H1 (cell line): ENCODE measurements at regions not wholly inside any gene's neighbourhood (a gene's known extent, or its start where the extent isn't known, plus 50 kb on each side); places are given as distances from the start of the nearest gene placed in this dataset.

Experiments
- CTCF ChIA-PET: fragments of 300-600 bp; sonication (Branson Sonifier 250); formaldehyde crosslinking; loops from one replicate; lab custom pipeline; 2021; ENCODE audit not compliant: partially characterized antibody; lab: Charles Lee
- POLR2A ChIA-PET: fragments of 300-600 bp; sonication (Branson Sonifier 250); formaldehyde crosslinking; loops from one replicate; lab custom pipeline; 2021; ENCODE audit warnings: inconsistent platforms; ENCODE audit not compliant: partially characterized antibody; lab: Charles Lee
- DNase-seq, 2 experiments: peaks; one replicate each; pipeline versions ENCODE4 v3.0.0 to v3.0.0-alpha.2; 2010 to 2022; ENCODE audit warnings: low spot score in 2 of 2, low read depth in 1 of 2, mixed read lengths in 1 of 2
- FAIRE-seq: peaks from 2 replicates; lab custom pipeline; 2011; peaks lifted over from hg19 to GRCh38; lab: Jason Lieb, UNC
- H2AFZ ChIP-seq: 2 replicates; pipeline ENCODE4 v1.8.1; 2012; ENCODE audit warnings: low read length, inconsistent platforms
- H2AK5ac ChIP-seq: 2 replicates; pipeline ENCODE4 v1.6.1; 2013; ENCODE audit warnings: low read depth, low read length
- H2BK120ac ChIP-seq: replicated peaks from 2 replicates; pipeline ENCODE3; 2013; ENCODE audit warnings: low read depth, low read length, inconsistent platforms
- H2BK12ac ChIP-seq: 2 replicates; pipeline ENCODE4 v1.6.1; 2013; ENCODE audit warnings: low read depth, low read length
- H2BK15ac ChIP-seq: 2 replicates; pipeline ENCODE4 v1.6.1; 2013; ENCODE audit warnings: low read length
- H2BK20ac ChIP-seq: 2 replicates; pipeline ENCODE4 v1.6.1; 2013; ENCODE audit warnings: low read length
- H2BK5ac ChIP-seq: 2 replicates; pipeline ENCODE4 v1.6.1; 2013; ENCODE audit warnings: low read depth, low read length
- H3K14ac ChIP-seq: 2 replicates; pipeline ENCODE4 v1.6.1; 2013; ENCODE audit warnings: inconsistent platforms; ENCODE audit not compliant: insufficient read length
- H3K18ac ChIP-seq: 2 replicates; pipeline ENCODE4 v1.6.1; 2013; ENCODE audit warnings: low read length; ENCODE audit errors: extremely low read depth
- H3K23ac ChIP-seq: 2 replicates; pipeline ENCODE4 v1.6.1; 2013; ENCODE audit warnings: inconsistent platforms; ENCODE audit not compliant: insufficient read length
- H3K23me2 ChIP-seq: 2 replicates; pipeline ENCODE4 v1.6.1; 2013; ENCODE audit warnings: low read depth, low read length
- H3K27ac ChIP-seq: 2 replicates; pipeline ENCODE4 v1.6.1; 2011; ENCODE audit warnings: low read depth, low read length, inconsistent platforms
- H3K27me3 ChIP-seq, 4 experiments: replicated peaks in 1 of 4; 1 replicate in 1 of 4; 2 replicates in 3 of 4; pipeline versions ENCODE4 v1.6.1 to v1.8.1; 2011 to 2013; ENCODE audit warnings: low read length in 3 of 4, mild to moderate bottlenecking in 3 of 4, inconsistent platforms in 2 of 4, mixed read lengths in 2 of 4, moderate library complexity in 1 of 4; ENCODE audit not compliant: control insufficient read depth in 3 of 4, insufficient read depth in 3 of 4; ENCODE audit errors: extremely low read depth in 1 of 4
- H3K36me3 ChIP-seq, 4 experiments: 2 replicates each; pipeline versions ENCODE4 v1.6.1 to v1.8.1; 2011 to 2013; ENCODE audit warnings: mild to moderate bottlenecking in 4 of 4, low read length in 3 of 4, moderate library complexity in 2 of 4, control low read depth in 1 of 4, inconsistent platforms in 1 of 4; ENCODE audit not compliant: insufficient read depth in 4 of 4, control insufficient read depth in 2 of 4
- H3K4ac ChIP-seq: replicated peaks from 2 replicates; pipeline ENCODE3; 2013; ENCODE audit warnings: low read length, low read depth, mixed read lengths, inconsistent platforms; ENCODE audit not compliant: insufficient read length
- H3K4me1 ChIP-seq, 4 experiments: replicated peaks in 1 of 4; 1 replicate in 1 of 4; 2 replicates in 3 of 4; pipeline versions ENCODE4 v1.6.1 to v1.8.1; 2011 to 2013; ENCODE audit warnings: low read length in 3 of 4, inconsistent platforms in 2 of 4, mixed read lengths in 1 of 4; ENCODE audit not compliant: insufficient read depth in 4 of 4, control insufficient read depth in 3 of 4
- H3K4me2 ChIP-seq, 2 experiments: 2 replicates each; pipeline versions ENCODE4 v1.6.1 to v1.8.1; 2011 to 2013; ENCODE audit warnings: low read depth in 2 of 2, low read length in 2 of 2, control low read depth in 1 of 2, inconsistent platforms in 1 of 2, mild to moderate bottlenecking in 1 of 2; ENCODE audit not compliant: insufficient read depth in 1 of 2
- H3K4me3 ChIP-seq, 4 experiments: fragments of 200-600, 300-600 bp in 1 of 4; sonication (generic), shearing (Covaris generic), sonication (Bioruptor Twin) in 1 of 4; 2 replicates each; pipeline versions ENCODE4 v1.5.1 to v1.8.1; 2011 to 2016; ENCODE audit warnings: low read length in 4 of 4, low read depth in 3 of 4, control low read depth in 2 of 4, inconsistent platforms in 2 of 4, mild to moderate bottlenecking in 2 of 4, mixed read lengths in 1 of 4, moderate library complexity in 1 of 4; ENCODE audit not compliant: insufficient read depth in 2 of 4; ENCODE audit errors: extremely low read depth in 1 of 4
- H3K56ac ChIP-seq: replicated peaks from 2 replicates; pipeline ENCODE3; 2013; ENCODE audit warnings: low read depth, mild to moderate bottlenecking, mixed read lengths, low read length, inconsistent platforms; ENCODE audit not compliant: insufficient read length
- H3K79me1 ChIP-seq: 2 replicates; pipeline ENCODE4 v1.6.1; 2013; ENCODE audit warnings: low read depth, low read length, control low read depth
- H3K79me2 ChIP-seq, 2 experiments: 2 replicates each; pipeline versions ENCODE4 v1.6.1 to v1.8.1; 2012 to 2013; ENCODE audit warnings: low read length in 2 of 2, mild to moderate bottlenecking in 2 of 2, inconsistent platforms in 1 of 2; ENCODE audit not compliant: insufficient read depth in 2 of 2, control insufficient read depth in 1 of 2
- H3K9ac ChIP-seq, 4 experiments: replicated peaks in 1 of 4; 1 replicate in 1 of 4; 2 replicates in 3 of 4; pipeline versions ENCODE4 v1.6.1 to v1.8.1; 2011 to 2013; ENCODE audit warnings: low read depth in 3 of 4, low read length in 3 of 4, control low read depth in 2 of 4, mild to moderate bottlenecking in 2 of 4, moderate library complexity in 2 of 4, inconsistent platforms in 1 of 4; ENCODE audit errors: extremely low read depth in 1 of 4
- H3K9me3 ChIP-seq, 2 experiments: 2 replicates each; pipeline versions ENCODE4 v1.6.1 to v1.8.1; 2012 to 2013; ENCODE audit warnings: mild to moderate bottlenecking in 2 of 2, moderate library complexity in 2 of 2, control low read depth in 1 of 2, inconsistent platforms in 1 of 2, low read depth in 1 of 2, low read length in 1 of 2, mixed read lengths in 1 of 2; ENCODE audit not compliant: insufficient read depth in 2 of 2
- H4K20me1 ChIP-seq, 2 experiments: replicated peaks in 1 of 2; 2 replicates each; pipeline versions ENCODE3 to v1.8.1; 2011 to 2013; ENCODE audit warnings: inconsistent platforms in 2 of 2, low read length in 2 of 2, mild to moderate bottlenecking in 1 of 2; ENCODE audit not compliant: insufficient read depth in 2 of 2, control insufficient read depth in 1 of 2
- H4K5ac ChIP-seq: 2 replicates; pipeline ENCODE4 v1.6.1; 2013; ENCODE audit warnings: low read length, low read depth, mixed read lengths, inconsistent platforms; ENCODE audit not compliant: insufficient read length
- H4K8ac ChIP-seq: 2 replicates; pipeline ENCODE4 v1.8.0; 2013; ENCODE audit warnings: mild to moderate bottlenecking, moderate library complexity, low read length, inconsistent platforms; ENCODE audit not compliant: insufficient read depth; ENCODE audit errors: extremely low read depth
- H4K91ac ChIP-seq: replicated peaks from 2 replicates; pipeline ENCODE3; 2013; ENCODE audit warnings: low read length, mixed read lengths, inconsistent platforms; ENCODE audit not compliant: insufficient read length
- HDAC6 ChIP-seq: IDR thresholded peaks from one replicate; pipeline ENCODE4 v1.7.1; 2012; ENCODE audit warnings: low read depth, mild to moderate bottlenecking, inconsistent platforms, low read length, moderate library complexity
- KDM5A ChIP-seq: fragments of 200-600 bp; IDR thresholded peaks from 2 replicates; pipeline ENCODE4 v1.7.1; 2012; ENCODE audit warnings: mild to moderate bottlenecking, low read length, inconsistent platforms, mixed read lengths
- MAFK ChIP-seq: IDR thresholded peaks from 2 replicates; pipeline ENCODE4 v1.6.1; 2012; ENCODE audit warnings: low read depth, mild to moderate bottlenecking, improper control_type of control experiment, low read length
- POLR2A ChIP-seq, 2 experiments: IDR thresholded peaks; 1 replicate in 1 of 2; 2 replicates in 1 of 2; pipeline ENCODE4 v1.6.1; 2011; ENCODE audit warnings: low read depth in 2 of 2, low read length in 2 of 2, mild to moderate bottlenecking in 2 of 2; ENCODE audit errors: control extremely low read depth in 1 of 2
- POLR2AphosphoS5 ChIP-seq: IDR thresholded peaks from 2 replicates; pipeline ENCODE4 v1.6.1; 2011; ENCODE audit warnings: low read depth, low read length
- POU5F1 ChIP-seq: IDR thresholded peaks from 2 replicates; pipeline ENCODE4 v1.6.1; 2011; ENCODE audit warnings: low read depth, mild to moderate bottlenecking, low read length, moderate library complexity
- RBBP5 ChIP-seq: IDR thresholded peaks from 2 replicates; pipeline ENCODE4 v1.7.1; 2012; ENCODE audit warnings: low read depth, mild to moderate bottlenecking, inconsistent platforms, low read length, moderate library complexity, borderline replicate concordance
- SIN3A ChIP-seq, 2 experiments: IDR thresholded peaks in 1 of 2; conservative IDR thresholded peaks in 1 of 2; 2 replicates each; pipeline ENCODE4 v1.6.1; 2011 to 2012; ENCODE audit warnings: low read length in 2 of 2, improper control_type of control experiment in 1 of 2, low read depth in 1 of 2, mild to moderate bottlenecking in 1 of 2
- SRF ChIP-seq: IDR thresholded peaks from 2 replicates; pipeline ENCODE4 v1.6.1; 2011; ENCODE audit warnings: mild to moderate bottlenecking, low read depth, low read length, moderate library complexity
- TEAD4 ChIP-seq: IDR thresholded peaks from 2 replicates; pipeline ENCODE4 v1.6.1; 2012; ENCODE audit warnings: low read depth, low read length, inconsistent platforms, mixed read lengths
- WGBS, 2 experiments: shearing (Covaris generic) in 1 of 2; methylation state at CpG; one replicate each; pipeline versions ENCODE4 v1.1.6 to v1.1.7; 2013 to 2015; ENCODE audit warnings: low lambda C conversion rate in 2 of 2, mixed read lengths in 2 of 2, inconsistent platforms in 1 of 2, low coverage in 1 of 2, missing lambda C conversion rate in 1 of 2; ENCODE audit not compliant: insufficient replicate concordance in 2 of 2, insufficient coverage in 1 of 2, insufficient read length in 1 of 2; ENCODE audit errors: extremely low coverage in 1 of 2, missing lambda C conversion rate in 1 of 2; 5-methylcytosine and 5-hydroxymethylcytosine counted together
- TF ChIP-seq, protein P1 (sequence below): IDR thresholded peaks from 2 replicates; pipeline ENCODE4 v1.6.1; 2011; ENCODE audit warnings: low read length, improper control_type of control experiment

DNA sequence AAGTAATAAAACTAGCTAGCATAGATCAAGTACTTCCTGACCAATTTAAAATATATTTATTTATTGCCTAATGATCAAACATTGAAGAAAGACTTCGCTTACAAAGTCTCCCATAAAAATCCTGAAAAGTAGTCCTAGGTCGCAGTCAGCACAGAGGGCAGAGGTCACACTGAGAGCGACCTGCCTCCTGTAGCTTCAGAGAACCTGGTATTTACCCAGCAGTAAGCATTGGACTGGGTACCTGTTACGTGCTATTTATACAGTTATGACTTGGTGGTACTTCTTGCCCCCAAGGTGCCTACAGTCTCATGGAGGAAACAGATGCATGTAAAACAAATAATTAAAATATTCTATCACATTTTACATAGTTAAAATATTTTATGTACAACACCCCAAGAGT lies 274.1 kb upstream of the G2E3 start:
- Histone ChIP-seq H3K18ac (no peak overlapping the region), H3K36me3 (no peaks in the 10 kb centered on the region), H3K27me3 (no peaks in the 10 kb centered on the region), H3K23ac (no peak overlapping the region), H2AFZ (no peak overlapping the region), H2BK15ac (no peak overlapping the region), H4K8ac (no peak overlapping the region), H4K5ac (no peak overlapping the region), H3K79me2 (no peaks in the 10 kb centered on the region), H2BK20ac (no peak overlapping the region), H3K56ac (no peak overlapping the region), H3K23me2 (no peaks in the 10 kb centered on the region), H3K4me3 (no peak overlapping the region), H3K79me1 (no peaks in the 10 kb centered on the region), H3K9ac (no peak overlapping the region), H3K4me1 (no peaks in the 10 kb centered on the region), H2BK12ac (no peak overlapping the region), H2BK5ac (no peak overlapping the region), H2AK5ac (no peak overlapping the region), H3K4ac (no peak overlapping the region), H3K27ac (no peak overlapping the region), H3K4me2 (no peak overlapping the region), H3K9me3 (no peaks in the 10 kb centered on the region), H2BK120ac (no peak overlapping the region), H4K20me1 (no peaks in the 10 kb centered on the region), H3K14ac (no peak overlapping the region), H4K91ac (no peak overlapping the region)
- FAIRE-seq (no peak), DNase-seq (no peak)
- ChIA-PET CTCF (interaction anchor here (0.7 to 4.9 kb wide), 18 partner anchors 9 to 411 kb away, joined by 3 to 47 read pairs (median 4); no protein-coding TSS in a partner anchor), POLR2A (no interaction called here)
- 88% methylated on average over 4 of the region's 4 CpGs; no CpG with 5 or more reads in 1 of the 2 experiments for WGBS, 2 experiments
- TF ChIP-seq KDM5A (no peak), POU5F1 (no peak), SRF (no peak), POLR2A (IDR thresholded peaks at IDR 0.05; ENCODE audit: control extremely low read depth in 1 of 2, low read depth in 2 of 2, low read length in 2 of 2) (no peak), RBBP5 (no peak), SIN3A (conservative IDR thresholded peaks at IDR 0.05 in 1 of 2, IDR thresholded peaks at IDR 0.05 in 1 of 2; ENCODE audit: low read depth in 1 of 2, low read length in 2 of 2) (no peak), POLR2AphosphoS5 (no peak), HDAC6 (no peak), TEAD4 (no peak), MAFK (no peak)
- TF ChIP-seq, protein P1, sequence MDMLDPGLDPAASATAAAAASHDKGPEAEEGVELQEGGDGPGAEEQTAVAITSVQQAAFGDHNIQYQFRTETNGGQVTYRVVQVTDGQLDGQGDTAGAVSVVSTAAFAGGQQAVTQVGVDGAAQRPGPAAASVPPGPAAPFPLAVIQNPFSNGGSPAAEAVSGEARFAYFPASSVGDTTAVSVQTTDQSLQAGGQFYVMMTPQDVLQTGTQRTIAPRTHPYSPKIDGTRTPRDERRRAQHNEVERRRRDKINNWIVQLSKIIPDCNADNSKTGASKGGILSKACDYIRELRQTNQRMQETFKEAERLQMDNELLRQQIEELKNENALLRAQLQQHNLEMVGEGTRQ, result no peak
